Parathyroid adenoma (tissue), 2 donors: ENCODE measurements at regions not wholly inside any gene's neighbourhood (a gene's known extent, or its start where the extent isn't known, plus 50 kb on each side); places are given as distances from the start of the nearest gene placed in this dataset.

Experiments
- H2AFZ ChIP-seq: fragments of 300-600 bp; sonication (generic); one replicate; pipeline ENCODE4 v1.7.0; 2017; ENCODE audit warnings: antibody characterized with exemption, mild to moderate bottlenecking
- H3K27ac ChIP-seq: fragments of 300-600 bp; sonication (generic); one replicate; pipeline ENCODE4 v1.7.0; 2017
- H3K27me3 ChIP-seq: fragments of 300-600 bp; sonication (generic); one replicate; pipeline ENCODE4 v1.7.0; 2017; ENCODE audit warnings: low read length; ENCODE audit not compliant: control insufficient read depth, insufficient read depth
- H3K36me3 ChIP-seq: fragments of 300-600 bp; sonication (generic); one replicate; pipeline ENCODE4 v1.7.0; 2017; ENCODE audit warnings: low read length; ENCODE audit not compliant: control insufficient read depth, insufficient read depth
- H3K4me1 ChIP-seq: fragments of 300-600 bp; sonication (generic); one replicate; pipeline ENCODE4 v1.7.0; 2017; ENCODE audit warnings: control low read depth
- H3K4me2 ChIP-seq: fragments of 300-600 bp; sonication (generic); one replicate; pipeline ENCODE4 v1.7.0; 2017; ENCODE audit warnings: low read length
- H3K4me3 ChIP-seq: fragments of 300-600 bp; sonication (generic); one replicate; pipeline ENCODE4 v1.7.0; 2017; ENCODE audit warnings: low read depth, low read length
- H3K79me2 ChIP-seq: fragments of 300-600 bp; sonication (generic); one replicate; pipeline ENCODE4 v1.7.0; 2017; ENCODE audit warnings: control low read depth
- H3K9ac ChIP-seq: fragments of 300-600 bp; sonication (generic); one replicate; pipeline ENCODE4 v1.7.0; 2017; ENCODE audit warnings: mild to moderate bottlenecking
- H3K9me3 ChIP-seq: fragments of 300-600 bp; sonication (generic); one replicate; pipeline ENCODE4 v1.7.0; 2017; ENCODE audit warnings: low read length; ENCODE audit not compliant: control insufficient read depth
- CTCF ChIP-seq: fragments of 300-600 bp; sonication (generic); IDR thresholded peaks from one replicate; pipeline ENCODE4 v1.7.0; 2017; ENCODE audit warnings: antibody characterized with exemption, mild to moderate bottlenecking
- donor health status: primary hyperparathyroidism.

GRCh38 chr18:71027531-71027930 is 738.7 kb downstream of the SOCS6 start:
- Histone ChIP-seq H3K27me3 (no peaks in the 10 kb centered on the region), H2AFZ (no peak overlapping the region), H3K4me3 (no peak overlapping the region), H3K79me2 (no peaks in the 10 kb centered on the region), H3K36me3 (no peaks in the 10 kb centered on the region), H3K9me3 (no peaks in the 10 kb centered on the region), H3K9ac (no peak overlapping the region), H3K4me1 (no peaks in the 10 kb centered on the region), H3K4me2 (no peak overlapping the region), H3K27ac (no peak overlapping the region)
- no peak for TF ChIP-seq CTCF

- no peaks in the 10 kb centered on the region for H3K36me3 ChIP-seq
- H3K9me3 ChIP-seq, result no peaks in the 10 kb centered on the region
- no peak for TF ChIP-seq CTCF
- H3K4me3 ChIP-seq, result no peak overlapping the region
- no peaks in the 10 kb centered on the region for H3K27me3 ChIP-seq
- H3K27ac ChIP-seq, result no peak overlapping the region
- no peak overlapping the region for H3K4me2 ChIP-seq
- no peak overlapping the region for H3K9ac ChIP-seq
- H3K79me2 ChIP-seq, result no peaks in the 10 kb centered on the region
- H2AFZ ChIP-seq, result no peak overlapping the region
- H3K4me1 ChIP-seq, result no peaks in the 10 kb centered on the region
These were observed 736.8 kb downstream of the SOCS6 start for GRCh38 chr18:71025505-71026225.

- Histone ChIP-seq H3K27ac (no peak overlapping the region), H2AFZ (no peak overlapping the region), H3K79me2 (no peaks in the 10 kb centered on the region), H3K9me3 (no peaks in the 10 kb centered on the region), H3K4me2 (no peak overlapping the region), H3K9ac (no peak overlapping the region), H3K27me3 (no peaks in the 10 kb centered on the region), H3K4me3 (no peak overlapping the region), H3K36me3 (no peaks in the 10 kb centered on the region), H3K4me1 (no peaks in the 10 kb centered on the region)
- no peak for TF ChIP-seq CTCF
These were observed 733.5 kb downstream of the SOCS6 start for GRCh38 chr18:71022389-71022788.

GRCh38 chr18:71021030-71021362 is 732.2 kb downstream of the SOCS6 start:
- no peaks in the 10 kb centered on the region for H3K9me3 ChIP-seq
- H3K4me2 ChIP-seq, result no peak overlapping the region
- H3K9ac ChIP-seq, result no peak overlapping the region
- H3K27me3 ChIP-seq, result no peaks in the 10 kb centered on the region
- H2AFZ ChIP-seq, result no peak overlapping the region
- no peaks in the 10 kb centered on the region for H3K79me2 ChIP-seq
- H3K4me3 ChIP-seq, result no peak overlapping the region
- H3K4me1 ChIP-seq, result no peaks in the 10 kb centered on the region
- no peaks in the 10 kb centered on the region for H3K36me3 ChIP-seq
- TF ChIP-seq CTCF, result no peak
- no peak overlapping the region for H3K27ac ChIP-seq

GRCh38 chr18:71020342-71021029 is 731.6 kb downstream of the SOCS6 start:
- Histone ChIP-seq H3K79me2 (no peaks in the 10 kb centered on the region), H2AFZ (no peak overlapping the region), H3K9me3 (no peaks in the 10 kb centered on the region), H3K36me3 (no peaks in the 10 kb centered on the region), H3K27me3 (no peaks in the 10 kb centered on the region), H3K4me2 (no peak overlapping the region), H3K4me3 (no peak overlapping the region), H3K4me1 (no peaks in the 10 kb centered on the region), H3K27ac (no peak overlapping the region), H3K9ac (no peak overlapping the region)
- TF ChIP-seq CTCF, result no peak
